ENCODE measurements at regions not wholly inside any gene's neighbourhood (a gene's known extent, or its start where the extent isn't known, plus 50 kb on each side); places are given as distances from the start of the nearest gene placed in this dataset.
A peak's percentile ranks its signal among the peaks of the same experiment; 100 is the strongest.
"Not testable (repeated sequence)": the region's sequence is repeated elsewhere in the genome, so short reads cannot be mapped to it uniquely, and the experiment has no call there.

DNA sequence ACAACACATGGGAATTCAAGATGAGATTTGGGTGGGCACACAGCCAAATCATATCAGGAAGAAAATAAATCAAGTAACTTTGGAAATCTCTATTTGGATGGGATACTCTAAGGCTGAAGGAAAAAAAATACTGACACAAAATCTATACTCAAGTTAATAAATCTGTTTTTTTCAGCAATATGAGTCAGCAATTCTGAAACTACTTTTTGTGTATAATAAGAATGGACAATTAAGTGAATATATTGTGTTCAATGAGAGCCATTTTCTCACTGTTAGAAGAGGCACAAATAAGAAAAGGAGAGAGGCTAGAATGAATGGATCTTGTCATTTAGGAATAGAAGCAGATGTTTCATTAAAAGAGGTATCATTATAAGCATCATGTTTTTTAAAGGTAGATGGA lies 651.0 kb downstream of the TAF11L14 start:
- H3K4me3 ChIP-seq, result no peak overlapping the region
- H3K9me3 ChIP-seq (replicated peaks; ENCODE audit: control insufficient read depth, insufficient read depth, low read depth, low read length), result no peaks in the 10 kb centered on the region
- no peak overlapping the region for H3K27ac ChIP-seq (ENCODE audit: extremely low read depth, low read depth, low read length)
- ATAC-seq, result no peak
- no peak overlapping the region for H3K4me2 ChIP-seq (ENCODE audit: insufficient read depth, low read length)
- no peaks in the 10 kb centered on the region for H4K20me1 ChIP-seq (replicated peaks; ENCODE audit: control insufficient read depth, insufficient read depth, low read length)
- in situ Hi-C loops (cut with MboI), result no loop called here
- no peak overlapping the region for H3K9ac ChIP-seq (ENCODE audit: insufficient read depth in 1 of 2, low read depth in 2 of 2, low read length in 2 of 2)
- DNase-seq (ENCODE audit: extremely low read depth in 1 of 4, low spot score in 3 of 4), result no peak
- H3K9me1 ChIP-seq (ENCODE audit: control insufficient read depth, insufficient read depth, low read length), result no peaks in the 10 kb centered on the region
- no peaks in the 10 kb centered on the region for H3K27me3 ChIP-seq (ENCODE audit: control insufficient read depth in 2 of 2, insufficient read depth in 2 of 2, low read length in 2 of 2)
- no peaks in the 10 kb centered on the region for H3K4me1 ChIP-seq (replicated peaks in 1 of 2; ENCODE audit: control insufficient read depth in 2 of 2, insufficient read depth in 2 of 2, low read length in 2 of 2)
- H3K36me3 ChIP-seq (ENCODE audit: control insufficient read depth, insufficient read depth, low read length), result no peaks in the 10 kb centered on the region
- no peaks in the 10 kb centered on the region for H3K79me2 ChIP-seq (ENCODE audit: control insufficient read depth, insufficient read depth, low read length)
- intact Hi-C loops (cut with micrococcal nuclease), result no loop called here
- TF ChIP-seq, protein P1, sequence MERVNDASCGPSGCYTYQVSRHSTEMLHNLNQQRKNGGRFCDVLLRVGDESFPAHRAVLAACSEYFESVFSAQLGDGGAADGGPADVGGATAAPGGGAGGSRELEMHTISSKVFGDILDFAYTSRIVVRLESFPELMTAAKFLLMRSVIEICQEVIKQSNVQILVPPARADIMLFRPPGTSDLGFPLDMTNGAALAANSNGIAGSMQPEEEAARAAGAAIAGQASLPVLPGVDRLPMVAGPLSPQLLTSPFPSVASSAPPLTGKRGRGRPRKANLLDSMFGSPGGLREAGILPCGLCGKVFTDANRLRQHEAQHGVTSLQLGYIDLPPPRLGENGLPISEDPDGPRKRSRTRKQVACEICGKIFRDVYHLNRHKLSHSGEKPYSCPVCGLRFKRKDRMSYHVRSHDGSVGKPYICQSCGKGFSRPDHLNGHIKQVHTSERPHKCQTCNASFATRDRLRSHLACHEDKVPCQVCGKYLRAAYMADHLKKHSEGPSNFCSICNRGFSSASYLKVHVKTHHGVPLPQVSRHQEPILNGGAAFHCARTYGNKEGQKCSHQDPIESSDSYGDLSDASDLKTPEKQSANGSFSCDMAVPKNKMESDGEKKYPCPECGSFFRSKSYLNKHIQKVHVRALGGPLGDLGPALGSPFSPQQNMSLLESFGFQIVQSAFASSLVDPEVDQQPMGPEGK (CRISPR knock-in tag; IDR thresholded peaks at IDR 0.05; ENCODE audit: borderline replicate concordance), result no peak
- peak; percentile 33; the same call in 1 of the 2 replicates for TF ChIP-seq MAFG (tag; conservative IDR thresholded peaks at IDR 0.05)
- ChIA-PET POLR2A (no interaction called here), CTCF (ENCODE audit: low intra/inter-chr PET ratio) (no interaction called here)
- H2AFZ ChIP-seq (ENCODE audit: low read depth, low read length), result no peak overlapping the region
- BruUV-seq (replicated peaks), result no TSS peak
- no peak for FAIRE-seq

DNA sequence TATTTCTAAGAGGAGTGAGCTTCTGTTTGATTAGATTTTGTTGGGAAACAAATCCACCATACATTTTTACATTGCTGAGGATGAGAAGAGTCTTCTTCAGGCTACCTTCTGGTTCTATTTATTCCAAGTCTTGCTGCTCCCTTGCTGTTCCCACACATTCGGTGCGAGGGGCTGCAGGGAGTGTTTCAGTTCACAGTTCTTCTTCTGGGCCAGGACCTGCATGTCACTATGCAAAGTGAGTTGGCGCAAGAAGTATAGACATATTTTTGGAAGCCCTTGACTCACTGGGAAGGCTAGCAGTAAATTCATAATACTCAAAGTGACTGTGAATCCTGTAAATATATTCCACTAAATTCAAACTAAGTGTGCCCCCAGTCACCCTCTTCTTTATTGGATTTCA lies 657.9 kb downstream of the TAF11L14 start:
- TF ChIP-seq, protein P2, sequence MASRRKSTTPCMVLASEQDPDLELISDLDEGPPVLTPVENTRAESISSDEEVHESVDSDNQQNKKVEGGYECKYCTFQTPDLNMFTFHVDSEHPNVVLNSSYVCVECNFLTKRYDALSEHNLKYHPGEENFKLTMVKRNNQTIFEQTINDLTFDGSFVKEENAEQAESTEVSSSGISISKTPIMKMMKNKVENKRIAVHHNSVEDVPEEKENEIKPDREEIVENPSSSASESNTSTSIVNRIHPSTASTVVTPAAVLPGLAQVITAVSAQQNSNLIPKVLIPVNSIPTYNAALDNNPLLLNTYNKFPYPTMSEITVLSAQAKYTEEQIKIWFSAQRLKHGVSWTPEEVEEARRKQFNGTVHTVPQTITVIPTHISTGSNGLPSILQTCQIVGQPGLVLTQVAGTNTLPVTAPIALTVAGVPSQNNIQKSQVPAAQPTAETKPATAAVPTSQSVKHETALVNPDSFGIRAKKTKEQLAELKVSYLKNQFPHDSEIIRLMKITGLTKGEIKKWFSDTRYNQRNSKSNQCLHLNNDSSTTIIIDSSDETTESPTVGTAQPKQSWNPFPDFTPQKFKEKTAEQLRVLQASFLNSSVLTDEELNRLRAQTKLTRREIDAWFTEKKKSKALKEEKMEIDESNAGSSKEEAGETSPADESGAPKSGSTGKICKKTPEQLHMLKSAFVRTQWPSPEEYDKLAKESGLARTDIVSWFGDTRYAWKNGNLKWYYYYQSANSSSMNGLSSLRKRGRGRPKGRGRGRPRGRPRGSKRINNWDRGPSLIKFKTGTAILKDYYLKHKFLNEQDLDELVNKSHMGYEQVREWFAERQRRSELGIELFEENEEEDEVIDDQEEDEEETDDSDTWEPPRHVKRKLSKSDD (conservative IDR thresholded peaks at IDR 0.05; ENCODE audit: low read length), result no peak
- TF ChIP-seq XRCC5 (IDR thresholded peaks at IDR 0.05; ENCODE audit: low read depth, low read length) (no peak), SIN3B (IDR thresholded peaks at IDR 0.05; ENCODE audit: low read depth) (no peak)
- Histone ChIP-seq H3K9me1 (ENCODE audit: control insufficient read depth, insufficient read depth, low read length) (no peaks in the 10 kb centered on the region), H3K4me1 (replicated peaks in 1 of 2; ENCODE audit: control insufficient read depth in 2 of 2, insufficient read depth in 2 of 2, low read length in 2 of 2) (no peaks in the 10 kb centered on the region; a peak in 1 of 5 replicates), H3K79me2 (ENCODE audit: control insufficient read depth, insufficient read depth, low read length) (no peaks in the 10 kb centered on the region), H4K20me1 (replicated peaks; ENCODE audit: control insufficient read depth, insufficient read depth, low read length) (no peaks in the 10 kb centered on the region), H3K9ac (ENCODE audit: insufficient read depth in 1 of 2, low read depth in 2 of 2, low read length in 2 of 2) (no peak overlapping the region), H3K9me3 (replicated peaks; ENCODE audit: control insufficient read depth, insufficient read depth, low read depth, low read length) (no peaks in the 10 kb centered on the region), H3K36me3 (ENCODE audit: control insufficient read depth, insufficient read depth, low read length) (no peaks in the 10 kb centered on the region), H3K27ac (ENCODE audit: extremely low read depth, low read depth, low read length) (no peak overlapping the region), H3K4me3 (no peak overlapping the region), H3K27me3 (ENCODE audit: control insufficient read depth in 2 of 2, insufficient read depth in 2 of 2, low read length in 2 of 2) (no peaks in the 10 kb centered on the region), H2AFZ (ENCODE audit: low read depth, low read length) (no peak overlapping the region), H3K4me2 (ENCODE audit: insufficient read depth, low read length) (no peak overlapping the region)
- no TSS peak for BruUV-seq (replicated peaks)
- WGBS (ENCODE audit: insufficient coverage, low coverage, missing lambda C conversion rate), result 0% methylated on average over 3 of the region's 3 CpGs
- no peak for ATAC-seq
- CTCF ChIA-PET (ENCODE audit: low intra/inter-chr PET ratio), result no interaction called here
- intact Hi-C loops (cut with micrococcal nuclease), result no loop called here
- in situ Hi-C loops (cut with MboI), result no loop called here
- DNase-seq (ENCODE audit: extremely low read depth in 1 of 4, low spot score in 3 of 4), result no peak
- POLR2A ChIA-PET, result no interaction called here
- FAIRE-seq, result no peak

DNA sequence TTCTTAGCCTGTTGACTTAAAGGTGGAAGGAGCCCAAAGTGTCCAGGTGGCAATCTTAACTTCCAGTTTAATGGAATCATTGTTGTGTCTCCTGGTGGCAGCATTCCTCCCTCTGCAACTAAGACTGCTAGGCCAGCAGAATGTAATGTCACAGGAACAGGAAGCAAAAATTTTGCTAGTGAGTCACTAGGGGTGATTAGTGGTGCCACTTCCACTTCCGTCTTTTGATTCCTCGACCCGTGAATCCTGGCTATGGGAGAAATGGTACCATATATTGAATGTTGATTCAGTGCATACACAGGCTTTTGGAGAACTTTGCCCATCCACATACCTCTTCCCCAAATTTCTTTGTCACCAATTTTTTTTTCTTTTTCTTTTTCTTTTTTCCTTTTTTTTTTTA lies 661.4 kb downstream of the TAF11L14 start:
- H3K9me3 ChIP-seq (replicated peaks; ENCODE audit: control insufficient read depth, insufficient read depth, low read depth, low read length); H4K20me1 ChIP-seq (replicated peaks; ENCODE audit: control insufficient read depth, insufficient read depth, low read length); H3K79me2 ChIP-seq (ENCODE audit: control insufficient read depth, insufficient read depth, low read length); CTCF ChIA-PET (ENCODE audit: low intra/inter-chr PET ratio); FAIRE-seq; H3K4me1 ChIP-seq (replicated peaks in 1 of 2; ENCODE audit: control insufficient read depth in 2 of 2, insufficient read depth in 2 of 2, low read length in 2 of 2); H3K4me2 ChIP-seq (ENCODE audit: insufficient read depth, low read length); H3K9me1 ChIP-seq (ENCODE audit: control insufficient read depth, insufficient read depth, low read length); H3K27me3 ChIP-seq (ENCODE audit: control insufficient read depth in 2 of 2, insufficient read depth in 2 of 2, low read length in 2 of 2); H3K27ac ChIP-seq (ENCODE audit: extremely low read depth, low read depth, low read length); H2AFZ ChIP-seq (ENCODE audit: low read depth, low read length); POLR2A ChIA-PET; in situ Hi-C loops (cut with MboI); H3K36me3 ChIP-seq (ENCODE audit: control insufficient read depth, insufficient read depth, low read length); H3K4me3 ChIP-seq; BruUV-seq (replicated peaks); intact Hi-C loops (cut with micrococcal nuclease); DNase-seq (ENCODE audit: extremely low read depth in 1 of 4, low spot score in 3 of 4); H3K9ac ChIP-seq (ENCODE audit: insufficient read depth in 1 of 2, low read depth in 2 of 2, low read length in 2 of 2); ATAC-seq: not testable (repeated sequence)
- 0% methylated on average over 3 of the region's 3 CpGs for WGBS (ENCODE audit: insufficient coverage, low coverage, missing lambda C conversion rate)
